HG02970 (cell line): ENCODE measurements at regions not wholly inside any gene's neighbourhood (a gene's known extent, or its start where the extent isn't known, plus 50 kb on each side); places are given as distances from the start of the nearest gene placed in this dataset.
"Not testable (repeated sequence)": the region's sequence is repeated elsewhere in the genome, so short reads cannot be mapped to it uniquely, and the experiment has no call there.

Source experiments
- ATAC-seq: cut with Tn5 transposase; IDR thresholded peaks from one replicate; pipeline ENCODE4 v1.9.1; 2021; ENCODE audit warnings: mild to moderate bottlenecking, moderate library complexity, moderate number of reproducible peaks; ENCODE audit not compliant: unreplicated experiment, low FRiP score

GRCh38 chr17:68097161-68097805, 61.7 kb downstream of the KPNA2 start:
- no peak for ATAC-seq

GRCh38 chr17:68099341-68099753, 63.8 kb downstream of the KPNA2 start:
- ATAC-seq: not testable (repeated sequence)

GRCh38 chr17:68100000-68100641, 64.6 kb downstream of the KPNA2 start:
- ATAC-seq: no peak

- ATAC-seq: peak; percentile 53
Observed at GRCh38 chr17:68101075-68101986, 65.8 kb downstream of the KPNA2 start.

GRCh38 chr17:68101987-68102314, 66.4 kb downstream of the KPNA2 start:
- ATAC-seq: no peak

- no peak for ATAC-seq
Observed at GRCh38 chr17:68102318-68102758, 66.8 kb downstream of the KPNA2 start.

- no peak for ATAC-seq
Observed at GRCh38 chr17:68103148-68103547, 67.6 kb downstream of the KPNA2 start.

GRCh38 chr17:68106085-68106484, 70.5 kb downstream of the KPNA2 start:
- ATAC-seq: no peak

GRCh38 chr17:68107373-68107772, 71.8 kb downstream of the KPNA2 start:
- no peak for ATAC-seq

GRCh38 chr17:68108313-68109000, 72.9 kb downstream of the KPNA2 start:
- no peak for ATAC-seq

GRCh38 chr17:68109404-68109803, 73.9 kb downstream of the KPNA2 start:
- not testable (repeated sequence) for ATAC-seq

- ATAC-seq: not testable (repeated sequence)
Observed at GRCh38 chr17:68116211-68116610, 80.7 kb downstream of the KPNA2 start.

- ATAC-seq: no peak
Observed at GRCh38 chr17:68122587-68122986, 87.1 kb downstream of the KPNA2 start.

- ATAC-seq: no peak
Observed at GRCh38 chr17:68125111-68125870, 89.8 kb downstream of the KPNA2 start.

GRCh38 chr17:68127914-68128313, 92.4 kb downstream of the KPNA2 start:
- no peak for ATAC-seq

- no peak for ATAC-seq
Observed at GRCh38 chr17:68131456-68131855, 95.9 kb downstream of the KPNA2 start.

GRCh38 chr17:68133346-68134045, 98.0 kb downstream of the KPNA2 start:
- ATAC-seq: no peak

- no peak for ATAC-seq
Observed at GRCh38 chr17:68134046-68134637, 98.6 kb downstream of the KPNA2 start.

GRCh38 chr17:68134731-68135130, 99.2 kb downstream of the KPNA2 start:
- no peak for ATAC-seq
